PFSK-1 (cell line): ENCODE measurements at regions not wholly inside any gene's neighbourhood (a gene's known extent, or its start where the extent isn't known, plus 50 kb on each side); places are given as distances from the start of the nearest gene placed in this dataset.

ENCODE experiments used
- FOXP2 ChIP-seq: optimal IDR thresholded peaks from 2 replicates; pipeline ENCODE3; 2011; ENCODE audit warnings: borderline replicate concordance, control low read depth, inconsistent platforms; ENCODE audit not compliant: insufficient read depth; ENCODE audit errors: extremely low read length, extremely low read depth
- POLR2AphosphoS5 ChIP-seq: IDR thresholded peaks from 2 replicates; pipeline ENCODE4 v1.6.1; 2012; ENCODE audit warnings: low read depth, mild to moderate bottlenecking, control low read depth, low read length, moderate library complexity
- SIN3A ChIP-seq: IDR thresholded peaks from 2 replicates; pipeline ENCODE4 v1.6.1; 2012; ENCODE audit warnings: mild to moderate bottlenecking, low read length, moderate library complexity, borderline replicate concordance; ENCODE audit not compliant: insufficient read depth
- TAF1 ChIP-seq: IDR thresholded peaks from 2 replicates; pipeline ENCODE4 v1.6.1; 2012; ENCODE audit warnings: low read length, control low read depth, borderline replicate concordance; ENCODE audit not compliant: insufficient read depth
- TF ChIP-seq, protein P1 (sequence below), 2 experiments: IDR thresholded peaks; 2 replicates each; pipeline versions ENCODE4 v1.6.1 to v1.8.0; 2011 to 2012; ENCODE audit warnings: low read depth in 2 of 2, low read length in 2 of 2, control low read depth in 1 of 2, inconsistent platforms in 1 of 2, mild to moderate bottlenecking in 1 of 2, moderate library complexity in 1 of 2; ENCODE audit not compliant: insufficient read depth in 1 of 2

DNA sequence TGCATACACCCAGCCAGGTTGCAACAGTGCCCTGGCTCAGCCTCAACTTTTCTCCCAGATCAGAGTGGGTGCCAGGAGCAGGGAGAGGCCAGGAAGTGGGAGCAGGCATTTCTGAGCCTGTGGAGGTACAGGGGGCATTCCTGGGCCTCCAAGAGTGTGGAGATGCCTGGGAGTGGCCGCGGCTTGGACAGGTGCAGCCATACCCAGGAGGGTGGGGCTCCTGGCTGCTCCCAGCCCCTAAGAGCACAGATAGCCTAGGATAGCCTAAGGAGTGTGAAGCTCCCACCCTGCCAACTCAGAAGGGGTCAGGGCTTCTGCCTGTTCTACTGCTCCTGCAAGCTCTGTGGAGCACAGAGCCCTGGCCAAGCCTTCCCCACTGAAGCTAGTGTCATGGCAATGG, 543.4 kb downstream of the RPL10L start:
- no peak for TF ChIP-seq TAF1
- TF ChIP-seq FOXP2: no peak
- TF ChIP-seq POLR2AphosphoS5: no peak
- TF ChIP-seq, protein P1, sequence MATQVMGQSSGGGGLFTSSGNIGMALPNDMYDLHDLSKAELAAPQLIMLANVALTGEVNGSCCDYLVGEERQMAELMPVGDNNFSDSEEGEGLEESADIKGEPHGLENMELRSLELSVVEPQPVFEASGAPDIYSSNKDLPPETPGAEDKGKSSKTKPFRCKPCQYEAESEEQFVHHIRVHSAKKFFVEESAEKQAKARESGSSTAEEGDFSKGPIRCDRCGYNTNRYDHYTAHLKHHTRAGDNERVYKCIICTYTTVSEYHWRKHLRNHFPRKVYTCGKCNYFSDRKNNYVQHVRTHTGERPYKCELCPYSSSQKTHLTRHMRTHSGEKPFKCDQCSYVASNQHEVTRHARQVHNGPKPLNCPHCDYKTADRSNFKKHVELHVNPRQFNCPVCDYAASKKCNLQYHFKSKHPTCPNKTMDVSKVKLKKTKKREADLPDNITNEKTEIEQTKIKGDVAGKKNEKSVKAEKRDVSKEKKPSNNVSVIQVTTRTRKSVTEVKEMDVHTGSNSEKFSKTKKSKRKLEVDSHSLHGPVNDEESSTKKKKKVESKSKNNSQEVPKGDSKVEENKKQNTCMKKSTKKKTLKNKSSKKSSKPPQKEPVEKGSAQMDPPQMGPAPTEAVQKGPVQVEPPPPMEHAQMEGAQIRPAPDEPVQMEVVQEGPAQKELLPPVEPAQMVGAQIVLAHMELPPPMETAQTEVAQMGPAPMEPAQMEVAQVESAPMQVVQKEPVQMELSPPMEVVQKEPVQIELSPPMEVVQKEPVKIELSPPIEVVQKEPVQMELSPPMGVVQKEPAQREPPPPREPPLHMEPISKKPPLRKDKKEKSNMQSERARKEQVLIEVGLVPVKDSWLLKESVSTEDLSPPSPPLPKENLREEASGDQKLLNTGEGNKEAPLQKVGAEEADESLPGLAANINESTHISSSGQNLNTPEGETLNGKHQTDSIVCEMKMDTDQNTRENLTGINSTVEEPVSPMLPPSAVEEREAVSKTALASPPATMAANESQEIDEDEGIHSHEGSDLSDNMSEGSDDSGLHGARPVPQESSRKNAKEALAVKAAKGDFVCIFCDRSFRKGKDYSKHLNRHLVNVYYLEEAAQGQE (IDR thresholded peaks at IDR 0.05; ENCODE audit: insufficient read depth in 1 of 2, low read depth in 2 of 2, low read length in 2 of 2): no peak
- TF ChIP-seq SIN3A: no peak

DNA sequence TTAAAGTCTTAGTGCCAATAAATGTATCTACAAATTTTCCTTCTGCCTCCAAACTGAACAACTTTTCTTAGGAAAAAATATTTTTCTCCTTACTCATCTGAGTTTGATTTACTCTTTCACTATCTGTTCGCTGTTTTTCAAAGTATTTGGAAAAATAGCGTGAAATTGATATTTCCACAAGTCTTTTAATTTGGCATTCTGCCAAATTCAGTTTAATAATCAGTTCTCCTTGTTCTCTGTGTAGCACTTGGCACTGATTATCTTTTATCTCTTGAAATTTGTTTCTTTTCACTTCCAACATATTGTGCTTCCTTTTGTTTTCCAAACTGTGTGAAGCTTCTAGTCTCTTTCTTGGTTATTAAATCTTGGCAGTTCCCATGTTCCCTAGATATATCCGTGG, 559.8 kb downstream of the RPL10L start:
- TF ChIP-seq SIN3A (no peak), POLR2AphosphoS5 (no peak), FOXP2 (no peak), TAF1 (no peak)
- TF ChIP-seq, protein P1 (IDR thresholded peaks at IDR 0.05; ENCODE audit: insufficient read depth in 1 of 2, low read depth in 2 of 2, low read length in 2 of 2): no peak

DNA sequence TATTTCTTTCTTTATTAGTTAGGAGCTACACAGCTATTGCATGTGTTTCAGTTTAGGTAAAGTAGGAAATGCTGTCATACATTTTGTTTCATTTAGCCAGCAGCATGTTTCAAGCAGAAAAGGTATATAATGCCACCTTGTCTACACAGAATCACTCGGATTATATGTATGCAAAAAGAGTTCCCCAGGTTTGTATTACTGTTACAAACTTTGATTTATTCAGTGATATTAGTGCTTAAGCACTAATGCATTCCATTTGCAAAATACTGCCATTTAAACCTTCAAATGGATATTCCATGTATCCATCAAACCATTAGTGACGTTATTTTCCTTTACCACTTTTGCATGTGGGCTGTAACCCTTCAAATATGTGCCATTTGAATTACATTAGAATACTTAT, 564.0 kb downstream of the RPL10L start:
- TF ChIP-seq, protein P1 (IDR thresholded peaks at IDR 0.05; ENCODE audit: insufficient read depth in 1 of 2, low read depth in 2 of 2, low read length in 2 of 2): no peak

DNA sequence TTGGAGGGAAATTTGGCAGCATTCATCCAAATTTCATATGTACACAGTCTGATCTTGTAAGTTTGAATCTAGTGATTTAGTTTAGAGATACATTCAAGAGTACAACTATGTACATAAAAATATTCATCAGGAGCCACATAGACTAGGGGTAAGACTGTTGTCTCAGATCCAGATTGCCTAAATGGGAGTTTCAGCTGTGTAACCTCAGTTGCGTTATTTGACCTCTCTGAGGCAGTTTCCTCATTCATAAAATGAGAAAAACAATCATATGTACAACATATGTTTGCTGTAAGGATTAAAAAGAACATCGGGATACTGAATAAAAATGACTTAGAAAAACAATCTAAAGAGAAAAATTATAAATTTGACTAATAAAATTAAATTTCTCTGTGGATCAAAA, 577.5 kb downstream of the RPL10L start:
- no peak for TF ChIP-seq SIN3A
- TF ChIP-seq FOXP2: no peak
- TF ChIP-seq TAF1: no peak
- no peak for TF ChIP-seq POLR2AphosphoS5
- TF ChIP-seq, protein P1 (IDR thresholded peaks at IDR 0.05; ENCODE audit: insufficient read depth in 1 of 2, low read depth in 2 of 2, low read length in 2 of 2): no peak

DNA sequence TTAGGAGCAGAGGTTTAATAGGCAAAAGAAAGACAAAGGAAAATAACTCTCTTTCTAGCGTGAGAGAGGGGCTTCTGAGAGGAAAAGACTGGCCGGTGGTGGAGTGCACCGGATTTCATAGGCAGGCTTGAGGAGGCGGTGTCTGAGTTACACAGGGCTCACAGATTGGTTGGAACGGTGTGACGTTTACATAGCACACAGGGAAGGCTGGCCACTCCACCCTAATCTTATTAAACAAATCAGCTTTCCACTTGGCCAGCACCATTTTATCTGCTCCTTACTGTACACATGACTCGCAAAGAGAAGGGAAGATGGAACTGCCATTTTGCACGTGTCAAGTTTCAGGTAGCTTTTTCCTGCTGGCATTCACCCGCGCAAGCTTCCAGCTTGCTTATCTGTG, 587.7 kb downstream of the RPL10L start:
- TF ChIP-seq SIN3A (no peak), POLR2AphosphoS5 (no peak), TAF1 (no peak), FOXP2 (no peak)
- TF ChIP-seq, protein P1 (IDR thresholded peaks at IDR 0.05; ENCODE audit: insufficient read depth in 1 of 2, low read depth in 2 of 2, low read length in 2 of 2): no peak
